ENCODE measurements at regions not wholly inside any gene's neighbourhood (a gene's known extent, or its start where the extent isn't known, plus 50 kb on each side); places are given as distances from the start of the nearest gene placed in this dataset.

- TF ChIP-seq CTCF (IDR thresholded peaks at IDR 0.05) (no peak), ZFX (IDR thresholded peaks at IDR 0.05; ENCODE audit: borderline replicate concordance) (no peak)
Observed at GRCh38 chr9:10835791-10836463, 223.1 kb upstream of the PTPRD start.

Measured in 22Rv1 (cell line).